Keratinocyte (primary cell): ENCODE measurements at regions not wholly inside any gene's neighbourhood (a gene's known extent, or its start where the extent isn't known, plus 50 kb on each side); places are given as distances from the start of the nearest gene placed in this dataset.

Source experiments
- EZH2 ChIP-seq: IDR thresholded peaks from one replicate; pipeline ENCODE4 v1.6.1; 2012; ENCODE audit warnings: inconsistent platforms, mild to moderate bottlenecking, low read length, moderate library complexity
- TF ChIP-seq, protein P1 (sequence below), 3 experiments: IDR thresholded peaks in 1 of 3; conservative IDR thresholded peaks in 1 of 3; optimal IDR thresholded peaks in 1 of 3; 2 replicates in 2 of 3; 3 replicates in 1 of 3; pipeline versions ENCODE3 to v1.5.1; 2011; ENCODE audit warnings: low read length in 3 of 3, mild to moderate bottlenecking in 3 of 3, moderate library complexity in 2 of 3, control low read depth in 1 of 3, inconsistent platforms in 1 of 3; ENCODE audit not compliant: insufficient read depth in 2 of 3; ENCODE audit errors: extremely low read depth in 1 of 3

DNA sequence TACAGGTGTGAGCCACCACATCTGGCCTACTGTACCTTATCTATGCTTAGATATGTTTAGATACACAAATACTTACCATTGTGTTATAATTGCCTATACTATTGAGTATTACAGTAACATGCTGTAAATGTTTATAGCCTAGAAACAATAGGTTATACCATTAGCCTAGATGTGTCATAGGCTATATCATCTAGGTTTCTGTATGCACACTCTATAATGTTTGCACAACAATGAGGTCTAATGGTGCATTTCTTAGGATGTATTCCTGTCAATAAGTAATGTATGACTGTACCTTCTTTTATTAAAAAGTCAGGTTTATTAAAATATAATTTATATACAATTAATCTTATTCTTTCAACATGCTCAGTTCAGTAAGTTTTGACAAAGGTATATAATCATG, 683.1 kb downstream of the LRRC70 start:
- TF ChIP-seq, protein P1, sequence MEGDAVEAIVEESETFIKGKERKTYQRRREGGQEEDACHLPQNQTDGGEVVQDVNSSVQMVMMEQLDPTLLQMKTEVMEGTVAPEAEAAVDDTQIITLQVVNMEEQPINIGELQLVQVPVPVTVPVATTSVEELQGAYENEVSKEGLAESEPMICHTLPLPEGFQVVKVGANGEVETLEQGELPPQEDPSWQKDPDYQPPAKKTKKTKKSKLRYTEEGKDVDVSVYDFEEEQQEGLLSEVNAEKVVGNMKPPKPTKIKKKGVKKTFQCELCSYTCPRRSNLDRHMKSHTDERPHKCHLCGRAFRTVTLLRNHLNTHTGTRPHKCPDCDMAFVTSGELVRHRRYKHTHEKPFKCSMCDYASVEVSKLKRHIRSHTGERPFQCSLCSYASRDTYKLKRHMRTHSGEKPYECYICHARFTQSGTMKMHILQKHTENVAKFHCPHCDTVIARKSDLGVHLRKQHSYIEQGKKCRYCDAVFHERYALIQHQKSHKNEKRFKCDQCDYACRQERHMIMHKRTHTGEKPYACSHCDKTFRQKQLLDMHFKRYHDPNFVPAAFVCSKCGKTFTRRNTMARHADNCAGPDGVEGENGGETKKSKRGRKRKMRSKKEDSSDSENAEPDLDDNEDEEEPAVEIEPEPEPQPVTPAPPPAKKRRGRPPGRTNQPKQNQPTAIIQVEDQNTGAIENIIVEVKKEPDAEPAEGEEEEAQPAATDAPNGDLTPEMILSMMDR (optimal IDR thresholded peaks at IDR 0.05 in 1 of 3, IDR thresholded peaks at IDR 0.05 in 1 of 3, conservative IDR thresholded peaks at IDR 0.05 in 1 of 3; ENCODE audit: extremely low read depth in 1 of 3, insufficient read depth in 2 of 3, low read length in 3 of 3) = no peak
- TF ChIP-seq EZH2 = no peak
